Ishikawa (cell line): ENCODE measurements at regions not wholly inside any gene's neighbourhood (a gene's known extent, or its start where the extent isn't known, plus 50 kb on each side); places are given as distances from the start of the nearest gene placed in this dataset.

Experiments used
- CEBPB ChIP-seq: IDR thresholded peaks from 2 replicates; pipeline ENCODE4 v1.6.1; 2012
- EGR1 ChIP-seq: IDR thresholded peaks from 2 replicates; pipeline ENCODE4 v1.6.1; 2012
- EP300 ChIP-seq: IDR thresholded peaks from 2 replicates; pipeline ENCODE4 v1.6.1; 2012; ENCODE audit warnings: borderline replicate concordance
- NFIC ChIP-seq: IDR thresholded peaks from 2 replicates; pipeline ENCODE4 v1.6.1; 2012
- RAD21 ChIP-seq: IDR thresholded peaks from 2 replicates; pipeline ENCODE4 v1.6.1; 2012; ENCODE audit warnings: low read depth
- TAF1 ChIP-seq: IDR thresholded peaks from 2 replicates; pipeline ENCODE4 v1.6.1; 2012; ENCODE audit warnings: low read depth, mild to moderate bottlenecking
- TEAD4 ChIP-seq: IDR thresholded peaks from 2 replicates; pipeline ENCODE4 v1.6.1; 2012
- YY1 ChIP-seq: IDR thresholded peaks from 2 replicates; pipeline ENCODE4 v1.6.1; 2012; ENCODE audit warnings: low read depth
- ZBTB7A ChIP-seq: IDR thresholded peaks from 2 replicates; pipeline ENCODE4 v1.6.1; 2012; ENCODE audit warnings: low read depth
- TF ChIP-seq, protein P1 (sequence below): IDR thresholded peaks from 2 replicates; pipeline ENCODE4 v1.6.1; 2012
- TF ChIP-seq, protein P2 (sequence below): IDR thresholded peaks from 2 replicates; pipeline ENCODE4 v1.6.1; 2012; ENCODE audit warnings: low read depth, mild to moderate bottlenecking

DNA sequence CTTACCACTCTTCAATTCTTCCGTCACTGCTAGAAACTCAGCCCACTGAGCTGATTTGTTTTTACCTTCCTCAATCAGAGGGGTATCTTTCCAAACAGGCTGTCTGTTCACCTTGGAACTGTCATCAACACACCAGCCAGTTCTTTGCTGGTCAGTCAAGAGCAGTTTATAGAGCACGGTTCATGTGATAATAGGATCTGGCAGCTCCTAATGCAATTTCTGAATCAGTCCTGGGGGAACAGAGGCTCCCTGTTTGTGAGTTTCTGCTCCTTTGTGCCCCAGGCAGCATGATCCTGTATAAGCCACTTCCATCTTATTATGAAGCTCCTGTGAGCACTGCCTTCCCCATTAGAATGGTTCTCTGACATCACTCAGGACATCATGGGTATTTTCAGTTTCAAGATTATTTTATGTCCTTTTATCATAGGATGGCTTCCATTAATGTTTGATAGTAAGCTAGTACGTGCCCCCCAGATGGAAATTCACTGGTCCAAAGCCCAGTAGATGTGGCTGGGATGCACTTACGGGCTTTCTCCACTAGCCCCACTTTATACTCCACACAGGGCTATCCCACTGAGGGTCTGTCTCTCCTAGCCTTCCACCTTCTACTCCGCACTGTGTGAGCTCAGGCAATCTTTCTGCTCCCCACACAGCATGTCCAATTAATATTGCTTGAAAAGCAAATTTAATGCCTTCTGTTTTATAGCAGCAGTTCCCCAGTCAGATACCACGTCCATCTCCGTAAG is 85.5 kb upstream of the SPIN1 start:
- TF ChIP-seq YY1 (no peak), RAD21 (no peak), TAF1 (no peak), ZBTB7A (no peak), EP300 (no peak), TEAD4 (no peak), CEBPB (no peak), EGR1 (no peak), NFIC (no peak)
- TF ChIP-seq, protein P1, sequence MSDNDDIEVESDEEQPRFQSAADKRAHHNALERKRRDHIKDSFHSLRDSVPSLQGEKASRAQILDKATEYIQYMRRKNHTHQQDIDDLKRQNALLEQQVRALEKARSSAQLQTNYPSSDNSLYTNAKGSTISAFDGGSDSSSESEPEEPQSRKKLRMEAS = no peak
- TF ChIP-seq, protein P2, sequence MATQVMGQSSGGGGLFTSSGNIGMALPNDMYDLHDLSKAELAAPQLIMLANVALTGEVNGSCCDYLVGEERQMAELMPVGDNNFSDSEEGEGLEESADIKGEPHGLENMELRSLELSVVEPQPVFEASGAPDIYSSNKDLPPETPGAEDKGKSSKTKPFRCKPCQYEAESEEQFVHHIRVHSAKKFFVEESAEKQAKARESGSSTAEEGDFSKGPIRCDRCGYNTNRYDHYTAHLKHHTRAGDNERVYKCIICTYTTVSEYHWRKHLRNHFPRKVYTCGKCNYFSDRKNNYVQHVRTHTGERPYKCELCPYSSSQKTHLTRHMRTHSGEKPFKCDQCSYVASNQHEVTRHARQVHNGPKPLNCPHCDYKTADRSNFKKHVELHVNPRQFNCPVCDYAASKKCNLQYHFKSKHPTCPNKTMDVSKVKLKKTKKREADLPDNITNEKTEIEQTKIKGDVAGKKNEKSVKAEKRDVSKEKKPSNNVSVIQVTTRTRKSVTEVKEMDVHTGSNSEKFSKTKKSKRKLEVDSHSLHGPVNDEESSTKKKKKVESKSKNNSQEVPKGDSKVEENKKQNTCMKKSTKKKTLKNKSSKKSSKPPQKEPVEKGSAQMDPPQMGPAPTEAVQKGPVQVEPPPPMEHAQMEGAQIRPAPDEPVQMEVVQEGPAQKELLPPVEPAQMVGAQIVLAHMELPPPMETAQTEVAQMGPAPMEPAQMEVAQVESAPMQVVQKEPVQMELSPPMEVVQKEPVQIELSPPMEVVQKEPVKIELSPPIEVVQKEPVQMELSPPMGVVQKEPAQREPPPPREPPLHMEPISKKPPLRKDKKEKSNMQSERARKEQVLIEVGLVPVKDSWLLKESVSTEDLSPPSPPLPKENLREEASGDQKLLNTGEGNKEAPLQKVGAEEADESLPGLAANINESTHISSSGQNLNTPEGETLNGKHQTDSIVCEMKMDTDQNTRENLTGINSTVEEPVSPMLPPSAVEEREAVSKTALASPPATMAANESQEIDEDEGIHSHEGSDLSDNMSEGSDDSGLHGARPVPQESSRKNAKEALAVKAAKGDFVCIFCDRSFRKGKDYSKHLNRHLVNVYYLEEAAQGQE = no peak
